ENCODE measurements at regions not wholly inside any gene's neighbourhood (a gene's known extent, or its start where the extent isn't known, plus 50 kb on each side); places are given as distances from the start of the nearest gene placed in this dataset.

DNA sequence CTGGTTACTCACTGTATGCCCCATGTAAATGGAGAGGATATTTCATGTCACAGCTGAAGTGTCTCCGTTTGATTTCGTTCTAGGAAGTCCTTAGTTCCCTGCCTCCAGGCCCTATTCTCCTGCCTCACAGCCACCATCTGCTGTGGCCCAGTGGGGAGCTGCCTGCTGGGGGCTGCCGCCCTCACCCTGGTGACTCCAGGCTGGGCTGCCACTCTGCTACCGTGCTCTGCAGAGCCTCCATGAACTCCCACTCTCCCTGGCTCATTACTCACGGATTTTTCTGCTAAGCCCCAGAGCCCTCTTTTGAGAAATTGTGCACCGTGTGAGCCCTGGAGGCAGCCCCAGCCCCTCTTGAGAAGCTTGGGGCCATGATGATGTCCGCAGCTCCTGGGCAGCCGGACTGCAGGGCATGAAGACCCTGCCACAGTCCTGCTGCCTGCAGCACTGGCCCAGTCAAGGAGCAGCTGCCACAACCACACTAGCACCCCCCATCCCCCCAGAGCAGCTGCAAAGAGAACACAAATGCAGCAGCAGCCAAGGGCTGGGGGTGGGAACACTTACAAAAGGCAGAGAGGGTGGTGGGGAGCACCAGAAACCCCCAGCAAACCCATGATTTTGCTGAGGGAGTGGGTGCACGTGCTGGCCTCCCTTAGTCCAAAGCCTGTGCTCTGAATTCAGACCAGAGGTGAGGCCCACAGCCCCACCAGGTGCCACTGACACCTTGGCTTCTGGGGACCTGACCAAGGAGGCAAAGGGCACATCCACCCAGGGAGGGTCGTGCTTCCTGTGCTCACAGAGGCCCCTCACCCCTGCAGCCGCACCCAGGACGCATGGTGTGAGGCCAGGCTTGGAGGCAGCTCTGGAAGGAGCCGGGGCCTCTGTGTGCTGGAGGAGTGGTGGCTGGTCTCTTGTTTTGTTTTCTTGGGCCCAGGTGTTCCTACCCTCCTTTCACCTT, 270.2 kb upstream of the RAB6C start:
- TF ChIP-seq, protein P1, sequence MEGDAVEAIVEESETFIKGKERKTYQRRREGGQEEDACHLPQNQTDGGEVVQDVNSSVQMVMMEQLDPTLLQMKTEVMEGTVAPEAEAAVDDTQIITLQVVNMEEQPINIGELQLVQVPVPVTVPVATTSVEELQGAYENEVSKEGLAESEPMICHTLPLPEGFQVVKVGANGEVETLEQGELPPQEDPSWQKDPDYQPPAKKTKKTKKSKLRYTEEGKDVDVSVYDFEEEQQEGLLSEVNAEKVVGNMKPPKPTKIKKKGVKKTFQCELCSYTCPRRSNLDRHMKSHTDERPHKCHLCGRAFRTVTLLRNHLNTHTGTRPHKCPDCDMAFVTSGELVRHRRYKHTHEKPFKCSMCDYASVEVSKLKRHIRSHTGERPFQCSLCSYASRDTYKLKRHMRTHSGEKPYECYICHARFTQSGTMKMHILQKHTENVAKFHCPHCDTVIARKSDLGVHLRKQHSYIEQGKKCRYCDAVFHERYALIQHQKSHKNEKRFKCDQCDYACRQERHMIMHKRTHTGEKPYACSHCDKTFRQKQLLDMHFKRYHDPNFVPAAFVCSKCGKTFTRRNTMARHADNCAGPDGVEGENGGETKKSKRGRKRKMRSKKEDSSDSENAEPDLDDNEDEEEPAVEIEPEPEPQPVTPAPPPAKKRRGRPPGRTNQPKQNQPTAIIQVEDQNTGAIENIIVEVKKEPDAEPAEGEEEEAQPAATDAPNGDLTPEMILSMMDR (IDR thresholded peaks at IDR 0.05; ENCODE audit: insufficient read depth, low read length), result no peak
- TF ChIP-seq, protein P2, sequence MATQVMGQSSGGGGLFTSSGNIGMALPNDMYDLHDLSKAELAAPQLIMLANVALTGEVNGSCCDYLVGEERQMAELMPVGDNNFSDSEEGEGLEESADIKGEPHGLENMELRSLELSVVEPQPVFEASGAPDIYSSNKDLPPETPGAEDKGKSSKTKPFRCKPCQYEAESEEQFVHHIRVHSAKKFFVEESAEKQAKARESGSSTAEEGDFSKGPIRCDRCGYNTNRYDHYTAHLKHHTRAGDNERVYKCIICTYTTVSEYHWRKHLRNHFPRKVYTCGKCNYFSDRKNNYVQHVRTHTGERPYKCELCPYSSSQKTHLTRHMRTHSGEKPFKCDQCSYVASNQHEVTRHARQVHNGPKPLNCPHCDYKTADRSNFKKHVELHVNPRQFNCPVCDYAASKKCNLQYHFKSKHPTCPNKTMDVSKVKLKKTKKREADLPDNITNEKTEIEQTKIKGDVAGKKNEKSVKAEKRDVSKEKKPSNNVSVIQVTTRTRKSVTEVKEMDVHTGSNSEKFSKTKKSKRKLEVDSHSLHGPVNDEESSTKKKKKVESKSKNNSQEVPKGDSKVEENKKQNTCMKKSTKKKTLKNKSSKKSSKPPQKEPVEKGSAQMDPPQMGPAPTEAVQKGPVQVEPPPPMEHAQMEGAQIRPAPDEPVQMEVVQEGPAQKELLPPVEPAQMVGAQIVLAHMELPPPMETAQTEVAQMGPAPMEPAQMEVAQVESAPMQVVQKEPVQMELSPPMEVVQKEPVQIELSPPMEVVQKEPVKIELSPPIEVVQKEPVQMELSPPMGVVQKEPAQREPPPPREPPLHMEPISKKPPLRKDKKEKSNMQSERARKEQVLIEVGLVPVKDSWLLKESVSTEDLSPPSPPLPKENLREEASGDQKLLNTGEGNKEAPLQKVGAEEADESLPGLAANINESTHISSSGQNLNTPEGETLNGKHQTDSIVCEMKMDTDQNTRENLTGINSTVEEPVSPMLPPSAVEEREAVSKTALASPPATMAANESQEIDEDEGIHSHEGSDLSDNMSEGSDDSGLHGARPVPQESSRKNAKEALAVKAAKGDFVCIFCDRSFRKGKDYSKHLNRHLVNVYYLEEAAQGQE (IDR thresholded peaks at IDR 0.05; ENCODE audit: insufficient replicate concordance, low read depth), result no peak
- TF ChIP-seq POLR2AphosphoS5 (IDR thresholded peaks at IDR 0.05; ENCODE audit: low read depth), result no peak

Data from HL-60 (cell line).